HepG2 (cell line): ENCODE measurements at regions not wholly inside any gene's neighbourhood (a gene's known extent, or its start where the extent isn't known, plus 50 kb on each side); places are given as distances from the start of the nearest gene placed in this dataset.

Experiments used
- ATAC-seq: fragments of 200-7000 bp; cut with Tn5 transposase; 3 replicates; pipeline ENCODE4 v1.9.1; 2020; ENCODE audit warnings: mild to moderate bottlenecking, moderate library complexity
- BruUV-seq: library from RNA; stranded (reverse); fragments of 400-500 nt; replicated peaks from 2 replicates; lab custom pipeline; 2021; lab: Mats Ljungman, UMichigan
- CTCF ChIA-PET: fragments of 300-600 bp; formaldehyde crosslinking; extraction: SDS; loops from one replicate; lab custom pipeline; 2021; ENCODE audit warnings: low total read pairs, inconsistent platforms, low intra/inter-chr PET ratio; lab: Yijun Ruan, JAX
- POLR2A ChIA-PET: fragments of 350-600 bp; sonication (Branson Sonifier 250); formaldehyde crosslinking; loops from one replicate; lab custom pipeline; 2020; ENCODE audit warnings: antibody characterized with exemption, inconsistent platforms; lab: Yijun Ruan, JAX
- DNase-seq: peaks from one replicate; pipeline ENCODE4 v3.0.0-alpha.2; 2015; ENCODE audit warnings: low spot score
- FAIRE-seq: peaks from 3 replicates; lab custom pipeline; 2011; peaks lifted over from hg19 to GRCh38; lab: Jason Lieb, UNC
- H2AFZ ChIP-seq: one replicate; pipeline ENCODE4 v1.6.1; 2011; ENCODE audit warnings: low read length, inconsistent platforms
- H3K27ac ChIP-seq: fragments of 300-600 bp; 3 replicates; pipeline ENCODE4 v1.8.0; 2011; ENCODE audit warnings: mixed run types, mild to moderate bottlenecking, mixed read lengths, low read length, inconsistent platforms; ENCODE audit not compliant: insufficient read depth; ENCODE audit errors: extremely low read length
- H3K27me3 ChIP-seq, 2 experiments: fragments of 200-600 bp in 1 of 2; 2 replicates in 1 of 2; 3 replicates in 1 of 2; pipeline versions ENCODE4 v1.6.0 to v1.8.0; 2011; ENCODE audit warnings: low read length in 2 of 2, mild to moderate bottlenecking in 2 of 2, moderate library complexity in 2 of 2, inconsistent platforms in 1 of 2; ENCODE audit not compliant: insufficient read depth in 2 of 2, control insufficient read depth in 1 of 2
- H3K36me3 ChIP-seq, 2 experiments: fragments of 200-600 bp in 1 of 2; replicated peaks in 1 of 2; 2 replicates in 1 of 2; 3 replicates in 1 of 2; pipeline versions ENCODE4 v1.5.1 to v1.8.0; 2011; ENCODE audit warnings: low read length in 2 of 2, inconsistent platforms in 1 of 2; ENCODE audit not compliant: insufficient read depth in 2 of 2, control insufficient read depth in 1 of 2
- H3K4me1 ChIP-seq: 2 replicates; pipeline ENCODE4 v1.5.1; 2012; ENCODE audit warnings: low read length, inconsistent platforms; ENCODE audit not compliant: insufficient read depth
- H3K4me2 ChIP-seq: 2 replicates; pipeline ENCODE4 v1.6.0; 2011; ENCODE audit warnings: low read depth, low read length, inconsistent platforms
- H3K4me3 ChIP-seq, 3 experiments: fragments of 200-600 bp in 1 of 3; sonication (generic), shearing (Covaris generic) in 1 of 3; replicated peaks in 1 of 3; 2 replicates each; pipeline ENCODE4 v1.5.1; 2011 to 2016; ENCODE audit warnings: low read length in 3 of 3, inconsistent platforms in 2 of 3, low read depth in 2 of 3, mild to moderate bottlenecking in 2 of 3, control low read depth in 1 of 3, mixed read lengths in 1 of 3; ENCODE audit not compliant: insufficient read depth in 1 of 3
- H3K79me2 ChIP-seq: one replicate; pipeline ENCODE4 v1.6.1; 2011; ENCODE audit warnings: low read length, inconsistent platforms; ENCODE audit not compliant: insufficient read depth
- H3K9ac ChIP-seq: 2 replicates; pipeline ENCODE4 v1.6.0; 2011; ENCODE audit warnings: mild to moderate bottlenecking, low read depth, low read length, inconsistent platforms; ENCODE audit not compliant: insufficient read depth
- H3K9me3 ChIP-seq: 2 replicates; pipeline ENCODE4 v1.5.1; 2012; ENCODE audit warnings: mild to moderate bottlenecking, low read length
- H4K20me1 ChIP-seq: 2 replicates; pipeline ENCODE4 v1.6.0; 2011; ENCODE audit warnings: inconsistent platforms, mild to moderate bottlenecking, low read length, moderate library complexity; ENCODE audit not compliant: insufficient read depth
- ATAD3A ChIP-seq: sonication (generic); formaldehyde crosslinking; IDR thresholded peaks from 2 replicates; pipeline ENCODE4 v1.4.0; 2020; ENCODE audit warnings: missing genetic modification reagents
- BHLHE40 ChIP-seq: IDR thresholded peaks from 2 replicates; pipeline ENCODE4 v1.6.1; 2011; ENCODE audit warnings: low read length, improper control_type of control experiment
- HNF4A ChIP-seq: sonication (generic); formaldehyde crosslinking; IDR thresholded peaks from 2 replicates; pipeline ENCODE4 v1.4.0; 2020; ENCODE audit warnings: missing genetic modification reagents
- MNT ChIP-seq: fragments of 450-650 bp; IDR thresholded peaks from 2 replicates; pipeline ENCODE4 v1.6.1; 2016
- NR2F6 ChIP-seq, 2 experiments: IDR thresholded peaks; 2 replicates each; pipeline ENCODE4 v1.6.1; 2016; ENCODE audit warnings: antibody characterized with exemption in 1 of 2, mild to moderate bottlenecking in 1 of 2
- RELA ChIP-seq: sonication (generic); formaldehyde crosslinking; IDR thresholded peaks from 2 replicates; pipeline ENCODE4 v1.4.0; 2020; ENCODE audit warnings: missing genetic modification reagents
- SP4 ChIP-seq: sonication (generic); formaldehyde crosslinking; IDR thresholded peaks from 2 replicates; pipeline ENCODE4 v1.8.1; 2023; ENCODE audit warnings: mild to moderate bottlenecking, missing genetic modification reagents
- ZBTB20 ChIP-seq: sonication (generic); formaldehyde crosslinking; IDR thresholded peaks from 2 replicates; pipeline ENCODE4 v1.8.1; 2023; ENCODE audit warnings: missing genetic modification reagents, low read depth, mild to moderate bottlenecking, borderline replicate concordance
- ZNF251 ChIP-seq: sonication (generic); formaldehyde crosslinking; IDR thresholded peaks from 2 replicates; pipeline ENCODE4 v1.9.0; 2021; ENCODE audit warnings: mild to moderate bottlenecking, missing genetic modification reagents
- ZNF563 ChIP-seq: sonication (generic); formaldehyde crosslinking; IDR thresholded peaks from 2 replicates; pipeline ENCODE4 v1.8.0; 2022; ENCODE audit warnings: mild to moderate bottlenecking, moderate library complexity, missing genetic modification reagents
- ZNF740 ChIP-seq: sonication (generic); formaldehyde crosslinking; IDR thresholded peaks from 2 replicates; pipeline ENCODE4 v1.4.0; 2020; ENCODE audit warnings: missing genetic modification reagents
- in situ Hi-C: cut with HindIII; loops from 2 replicates; pipeline ENCODE4 v1.10.0; 2017; ENCODE audit warnings: low pct_unique_long_range_greater_than_20kb; ENCODE audit not compliant: extremely low pct_ligation_motif_present
- intact Hi-C: fragments of 100-400 bp; cut with micrococcal nuclease; formaldehyde crosslinking; loops from one replicate; pipeline ENCODE4 v1.10.0; 2022; ENCODE audit not compliant: unreplicated experiment
- TF ChIP-seq, protein P1 (sequence below): sonication (generic); formaldehyde crosslinking; IDR thresholded peaks from 2 replicates; pipeline ENCODE4 v1.4.0; 2020; ENCODE audit warnings: missing genetic modification reagents, mild to moderate bottlenecking, borderline replicate concordance

DNA sequence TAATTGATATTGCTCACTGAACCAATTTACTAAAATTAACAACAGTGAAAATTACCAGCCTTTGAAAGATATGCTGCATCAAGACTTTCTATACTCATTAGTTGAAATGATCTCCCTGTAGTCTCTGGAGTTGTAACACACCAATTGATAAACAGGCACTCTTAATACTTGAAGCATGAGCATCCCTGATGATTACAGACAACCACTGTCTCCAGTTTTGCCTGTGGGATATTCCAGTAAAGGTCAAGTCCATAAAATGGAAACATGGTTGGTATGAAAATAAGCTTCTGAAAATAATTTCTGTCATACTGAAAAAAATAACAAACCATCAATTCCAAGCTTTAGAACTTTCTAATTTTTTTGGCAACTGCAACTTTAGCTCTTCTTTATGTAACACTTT, 405.8 kb downstream of the SPRY2 start:
- in situ Hi-C loops = no loop called here
- no peak overlapping the region for H3K4me2 ChIP-seq
- H3K79me2 ChIP-seq = no peaks in the 10 kb centered on the region
- H3K27me3 ChIP-seq = no peaks in the 10 kb centered on the region
- TF ChIP-seq ATAD3A (CRISPR knock-in tag) = no peak
- no peak for TF ChIP-seq ZNF251 (CRISPR knock-in tag)
- no peak for TF ChIP-seq HNF4A
- no peak for TF ChIP-seq MNT
- TF ChIP-seq BHLHE40 = no peak
- TF ChIP-seq ZNF563 = no peak
- no peak for TF ChIP-seq ZNF740 (CRISPR knock-in tag)
- TF ChIP-seq SP4 (CRISPR knock-in tag) = no peak
- no peak for TF ChIP-seq ZBTB20
- TF ChIP-seq RELA (CRISPR knock-in tag) = no peak
- no peak for TF ChIP-seq NR2F6 (IDR thresholded peaks at IDR 0.05)
- no peak for TF ChIP-seq NR2F6 (CRISPR knock-in tag; IDR thresholded peaks at IDR 0.05)
- TF ChIP-seq, protein P1, sequence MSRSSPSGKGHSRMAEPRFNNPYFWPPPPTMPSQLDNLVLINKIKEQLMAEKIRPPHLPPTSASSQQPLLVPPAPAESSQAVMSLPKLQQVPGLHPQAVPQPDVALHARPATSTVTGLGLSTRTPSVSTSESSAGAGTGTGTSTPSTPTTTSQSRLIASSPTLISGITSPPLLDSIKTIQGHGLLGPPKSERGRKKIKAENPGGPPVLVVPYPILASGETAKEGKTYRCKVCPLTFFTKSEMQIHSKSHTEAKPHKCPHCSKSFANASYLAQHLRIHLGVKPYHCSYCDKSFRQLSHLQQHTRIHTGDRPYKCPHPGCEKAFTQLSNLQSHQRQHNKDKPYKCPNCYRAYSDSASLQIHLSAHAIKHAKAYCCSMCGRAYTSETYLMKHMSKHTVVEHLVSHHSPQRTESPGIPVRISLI = no peak
- TF ChIP-seq, all 625 proteins: peak for 0
- Histone ChIP-seq H2AFZ (no peak overlapping the region), H3K9me3 (peaks cover 61% of the 10 kb centered on the region), H3K36me3 (no peaks in the 10 kb centered on the region), H3K9ac (no peak overlapping the region), H3K4me1 (no peaks in the 10 kb centered on the region), H4K20me1 (no peaks in the 10 kb centered on the region), H3K4me3 (no peak overlapping the region), H3K27ac (no peak overlapping the region)
- no TSS peak for BruUV-seq
- intact Hi-C loops = no loop called here
- no peak for ATAC-seq
- no peak for FAIRE-seq
- ChIA-PET POLR2A (no interaction called here), CTCF (no interaction called here)
- no peak for DNase-seq
